Endothelial cell of umbilical vein (primary cell): ENCODE measurements at regions not wholly inside any gene's neighbourhood (a gene's known extent, or its start where the extent isn't known, plus 50 kb on each side); places are given as distances from the start of the nearest gene placed in this dataset.

ENCODE experiments used
- BruUV-seq: library from RNA; stranded (reverse); fragments of 400-500 nt; replicated peaks from 2 replicates; lab custom pipeline; 2021; lab: Mats Ljungman, UMichigan
- CTCF ChIA-PET: fragments of 300-600, 350-600 bp; sonication (Branson Sonifier 250); formaldehyde crosslinking; loops from one replicate; lab custom pipeline; 2021; ENCODE audit warnings: antibody characterized with exemption, inconsistent platforms; lab: Charles Lee
- POLR2A ChIA-PET: fragments of 300-600, 350-600 bp; sonication (Branson Sonifier 250); formaldehyde crosslinking; loops from one replicate; lab custom pipeline; 2021; ENCODE audit warnings: antibody characterized with exemption, inconsistent platforms; lab: Charles Lee
- DNase-seq: peaks from one replicate; pipeline ENCODE4 v3.0.0-alpha.2; 2011; ENCODE audit warnings: low read depth, low spot score
- FAIRE-seq: peaks from 2 replicates; lab custom pipeline; 2011; peaks lifted over from hg19 to GRCh38; lab: Jason Lieb, UNC
- H2AFZ ChIP-seq: 2 replicates; pipeline ENCODE4 v1.6.0; 2012; ENCODE audit warnings: low read depth, low read length, control low read depth, inconsistent platforms
- H3K27ac ChIP-seq: 2 replicates; pipeline ENCODE4 v1.5.1; 2011; ENCODE audit warnings: low read depth, mild to moderate bottlenecking, control low read depth, low read length, moderate library complexity; ENCODE audit not compliant: insufficient read depth
- H3K27me3 ChIP-seq, 2 experiments: 2 replicates each; pipeline versions ENCODE4 v1.6.0 to v1.6.1; 2011; ENCODE audit warnings: low read length in 2 of 2, mixed read lengths in 1 of 2; ENCODE audit not compliant: control insufficient read depth in 2 of 2, insufficient read depth in 2 of 2
- H3K36me3 ChIP-seq, 2 experiments: 2 replicates in 1 of 2; 3 replicates in 1 of 2; pipeline ENCODE4 v1.5.1; 2011; ENCODE audit warnings: low read length in 2 of 2, mild to moderate bottlenecking in 1 of 2, moderate library complexity in 1 of 2; ENCODE audit not compliant: control insufficient read depth in 2 of 2, insufficient read depth in 2 of 2; ENCODE audit errors: extremely low read depth in 1 of 2
- H3K4me1 ChIP-seq: 3 replicates; pipeline ENCODE4 v1.5.1; 2011; ENCODE audit warnings: mild to moderate bottlenecking, low read length; ENCODE audit not compliant: control insufficient read depth, insufficient read depth; ENCODE audit errors: extremely low read depth
- H3K4me2 ChIP-seq: 2 replicates; pipeline ENCODE4 v1.6.1; 2011; ENCODE audit warnings: low read length, control low read depth, mixed read lengths; ENCODE audit not compliant: insufficient read depth
- H3K4me3 ChIP-seq, 3 experiments: fragments of 200-600 bp in 1 of 3; sonication (generic), shearing (Covaris generic) in 1 of 3; replicated peaks in 1 of 3; 2 replicates each; pipeline ENCODE4 v1.5.1; 2011 to 2016; ENCODE audit warnings: control low read depth in 3 of 3, low read length in 3 of 3, mild to moderate bottlenecking in 2 of 3, inconsistent platforms in 1 of 3, low read depth in 1 of 3, moderate library complexity in 1 of 3; ENCODE audit not compliant: insufficient read depth in 1 of 3
- H3K79me2 ChIP-seq: 2 replicates; pipeline ENCODE4 v1.6.0; 2012; ENCODE audit warnings: low read length, inconsistent platforms; ENCODE audit not compliant: control insufficient read depth, insufficient read depth
- H3K9ac ChIP-seq: replicated peaks from 2 replicates; pipeline ENCODE3; 2011; ENCODE audit warnings: low read length, control low read depth; ENCODE audit not compliant: insufficient read depth; ENCODE audit errors: extremely low read depth
- H3K9me1 ChIP-seq: replicated peaks from 3 replicates; pipeline ENCODE4 v1.6.0; 2011; ENCODE audit warnings: mild to moderate bottlenecking, low read length; ENCODE audit not compliant: control insufficient read depth, insufficient read depth; ENCODE audit errors: extremely low read depth
- H3K9me3 ChIP-seq: replicated peaks from 2 replicates; pipeline ENCODE4 v1.5.1; 2012; ENCODE audit warnings: low read length, inconsistent platforms; ENCODE audit not compliant: control insufficient read depth, insufficient read depth
- H4K20me1 ChIP-seq: replicated peaks from 2 replicates; pipeline ENCODE3; 2011; ENCODE audit warnings: mild to moderate bottlenecking, low read length; ENCODE audit not compliant: control insufficient read depth, insufficient read depth; ENCODE audit errors: extremely low read depth
- CTCF ChIP-seq, 2 donors: IDR thresholded peaks; 1 replicate in 1 of 2; 2 replicates in 1 of 2; pipeline ENCODE4 v1.5.1; 2011; ENCODE audit warnings: low read length in 2 of 2, mild to moderate bottlenecking in 2 of 2, moderate library complexity in 2 of 2, control low read depth in 1 of 2, inconsistent platforms in 1 of 2, low read depth in 1 of 2; ENCODE audit not compliant: insufficient read depth in 1 of 2; ENCODE audit errors: extremely low read depth in 1 of 2
- EZH2 ChIP-seq: IDR thresholded peaks from 2 replicates; pipeline ENCODE4 v1.6.1; 2012; ENCODE audit warnings: borderline replicate concordance, low read depth, mild to moderate bottlenecking, moderate library complexity, low read length, inconsistent platforms; ENCODE audit not compliant: severe bottlenecking
- FOS ChIP-seq: IDR thresholded peaks from 2 replicates; pipeline ENCODE4 v1.6.1; 2011; ENCODE audit warnings: mild to moderate bottlenecking, low read length, moderate library complexity, borderline replicate concordance; ENCODE audit not compliant: insufficient read depth
- GATA2 ChIP-seq: IDR thresholded peaks from 2 replicates; pipeline ENCODE4 v1.7.0; 2011; ENCODE audit warnings: low read depth, mild to moderate bottlenecking, moderate library complexity, mixed read lengths, low read length; ENCODE audit not compliant: insufficient read length, insufficient read depth
- JUN ChIP-seq: IDR thresholded peaks from 2 replicates; pipeline ENCODE4 v1.6.1; 2011; ENCODE audit warnings: borderline replicate concordance, low read depth; ENCODE audit not compliant: insufficient read length, insufficient read depth
- MYC ChIP-seq: IDR thresholded peaks from one replicate; pipeline ENCODE4 v1.6.1; 2011; ENCODE audit warnings: mild to moderate bottlenecking, low read depth, low read length
- POLR2A ChIP-seq: IDR thresholded peaks from 2 replicates; pipeline ENCODE4 v1.6.1; 2012; ENCODE audit warnings: low read depth, mild to moderate bottlenecking, control low read depth, low read length
- POLR2AphosphoS5 ChIP-seq: IDR thresholded peaks from 2 replicates; pipeline ENCODE4 v1.6.1; 2012; ENCODE audit warnings: low read depth, mild to moderate bottlenecking, control low read depth, low read length, moderate library complexity; ENCODE audit not compliant: insufficient read depth
- dilution Hi-C: fragments of 300-500 bp; cut with MboI; formaldehyde crosslinking; loops from one replicate; pipeline ENCODE4 v1.15.0; 2019; ENCODE audit warnings: low sequenced_read_pairs; ENCODE audit not compliant: extremely low pct_ligation_motif_present
- intact Hi-C: fragments of 100-400 bp; cut with micrococcal nuclease; formaldehyde crosslinking; loops from one replicate; pipeline ENCODE4 v1.10.0; 2022
- TF ChIP-seq, protein P1 (sequence below): IDR thresholded peaks from 2 replicates; pipeline ENCODE4 v1.6.1; 2011; ENCODE audit not compliant: insufficient read depth, insufficient read length

- Histone ChIP-seq H3K36me3 (no peaks in the 10 kb centered on the region), H3K27ac (no peak overlapping the region), H3K4me1 (no peaks in the 10 kb centered on the region), H3K9me1 (no peaks in the 10 kb centered on the region), H3K9ac (no peak overlapping the region), H3K27me3 (no peaks in the 10 kb centered on the region), H3K4me2 (no peak overlapping the region), H3K9me3 (no peaks in the 10 kb centered on the region), H3K79me2 (no peaks in the 10 kb centered on the region), H3K4me3 (no peak overlapping the region), H4K20me1 (no peaks in the 10 kb centered on the region), H2AFZ (no peak overlapping the region)
- intact Hi-C loops, result no loop called here
- POLR2A ChIA-PET, result no interaction called here
- BruUV-seq, result no TSS peak
- FAIRE-seq, result no peak
- TF ChIP-seq FOS (no peak), JUN (no peak), CTCF (IDR thresholded peaks at IDR 0.05; ENCODE audit: extremely low read depth in 1 of 2, insufficient read depth in 1 of 2, low read depth in 1 of 2, low read length in 2 of 2) (no peak), EZH2 (no peak), MYC (no peak), GATA2 (no peak), POLR2AphosphoS5 (no peak), POLR2A (no peak)
- TF ChIP-seq, protein P1, sequence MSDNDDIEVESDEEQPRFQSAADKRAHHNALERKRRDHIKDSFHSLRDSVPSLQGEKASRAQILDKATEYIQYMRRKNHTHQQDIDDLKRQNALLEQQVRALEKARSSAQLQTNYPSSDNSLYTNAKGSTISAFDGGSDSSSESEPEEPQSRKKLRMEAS, result no peak
- CTCF ChIA-PET, result no interaction called here
- dilution Hi-C loops, result no loop called here
- DNase-seq, result no peak
These were observed 876.2 kb upstream of the HS3ST1 start for GRCh38 chr4:12304905-12305304.
